ENCODE measurements at regions not wholly inside any gene's neighbourhood (a gene's known extent, or its start where the extent isn't known, plus 50 kb on each side); places are given as distances from the start of the nearest gene placed in this dataset.

DNA sequence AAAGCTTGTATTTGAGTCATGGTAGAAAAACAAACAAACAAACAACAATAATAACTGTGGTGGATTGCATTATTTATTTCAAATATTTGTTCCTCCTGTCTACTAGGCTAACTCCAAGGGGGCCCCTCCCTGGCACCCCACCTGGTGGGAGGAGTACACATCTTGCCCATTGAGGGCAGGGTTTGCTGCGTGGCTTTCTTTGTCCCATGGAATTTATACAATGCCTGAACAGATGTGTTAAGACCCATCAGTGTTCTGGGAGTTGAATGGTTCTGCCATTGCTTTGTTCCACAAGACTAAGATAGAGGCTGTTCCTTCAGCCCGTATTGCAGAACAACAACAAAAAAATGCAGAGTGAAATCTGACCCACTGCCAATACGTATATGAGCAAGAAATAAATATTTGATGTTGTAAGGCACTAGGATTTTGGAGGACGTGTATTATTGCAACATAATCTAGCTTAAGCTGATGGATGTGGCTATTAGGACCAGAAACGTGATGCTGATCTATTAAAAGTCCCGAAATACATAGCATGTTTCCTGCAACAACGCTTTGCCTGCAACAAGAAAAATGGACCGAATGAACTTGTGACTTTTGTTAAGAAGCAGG is 119.1 kb upstream of the JCAD start:
- no peak overlapping the region for H3K27ac Mint-ChIP-seq
- H4K20me1 ChIP-seq (replicated peaks; ENCODE audit: insufficient read depth) = no peaks in the 10 kb centered on the region
- no peak overlapping the region for H3K27ac ChIP-seq (ENCODE audit: low read depth)
- no peak for ATAC-seq
- no peak overlapping the region for H3K4me3 ChIP-seq
- H3F3A ChIP-seq (replicated peaks; ENCODE audit: low read depth) = no peaks in the 10 kb centered on the region
- H3K36me3 ChIP-seq (ENCODE audit: insufficient read depth) = no peaks in the 10 kb centered on the region
- H3K9me3 Mint-ChIP-seq = no peaks in the 10 kb centered on the region
- H2AFZ ChIP-seq = no peak overlapping the region
- DNase-seq (ENCODE audit: low spot score) = no peak
- no peaks in the 10 kb centered on the region for H3K4me1 Mint-ChIP-seq
- no peaks in the 10 kb centered on the region for H3K36me3 Mint-ChIP-seq (ENCODE audit: low read depth)
- peaks cover 1% of the 10 kb centered on the region for H3K27me3 Mint-ChIP-seq (ENCODE audit: insufficient read depth, low read depth, poor library complexity)
- H3K27me3 ChIP-seq (ENCODE audit: insufficient read depth) = no peaks in the 10 kb centered on the region
- TF ChIP-seq REST (IDR thresholded peaks at IDR 0.05; ENCODE audit: unreplicated experiment) (no peak), ETS1 (IDR thresholded peaks at IDR 0.05) (no peak), POLR2AphosphoS5 (IDR thresholded peaks at IDR 0.05; ENCODE audit: low read depth) (no peak), EZH2 (IDR thresholded peaks at IDR 0.05; ENCODE audit: low read depth, unreplicated experiment) (no peak), ZNF114 (CRISPR knock-in tag; IDR thresholded peaks at IDR 0.05) (no peak)
- no peaks in the 10 kb centered on the region for H3K4me1 ChIP-seq (ENCODE audit: insufficient read depth)
- no peak overlapping the region for H3K4me3 Mint-ChIP-seq
- no peak overlapping the region for H3K4me2 ChIP-seq
- H3K9me2 ChIP-seq (ENCODE audit: insufficient read depth) = no peaks in the 10 kb centered on the region
- H3K79me2 ChIP-seq (replicated peaks; ENCODE audit: insufficient read depth) = no peaks in the 10 kb centered on the region

- H3K36me3 ChIP-seq (ENCODE audit: insufficient read depth) = no peaks in the 10 kb centered on the region
- H3K9me2 ChIP-seq (ENCODE audit: insufficient read depth) = no peaks in the 10 kb centered on the region
- Mint-ChIP-seq H3K27me3 (ENCODE audit: insufficient read depth, low read depth, poor library complexity) (peaks cover 1% of the 10 kb centered on the region), H3K27ac (no peak overlapping the region), H3K4me1 (no peaks in the 10 kb centered on the region), H3K9me3 (no peaks in the 10 kb centered on the region), H3K36me3 (ENCODE audit: low read depth) (no peaks in the 10 kb centered on the region), H3K4me3 (no peak overlapping the region)
- H3K4me3 ChIP-seq = no peak overlapping the region
- H3K79me2 ChIP-seq (replicated peaks; ENCODE audit: insufficient read depth) = no peaks in the 10 kb centered on the region
- no peaks in the 10 kb centered on the region for H3K4me1 ChIP-seq (ENCODE audit: insufficient read depth)
- H3K27ac ChIP-seq (ENCODE audit: low read depth) = no peak overlapping the region
- no peaks in the 10 kb centered on the region for H3F3A ChIP-seq (replicated peaks; ENCODE audit: low read depth)
- no peak overlapping the region for H3K4me2 ChIP-seq
- ATAC-seq = no peak
- H3K27me3 ChIP-seq (ENCODE audit: insufficient read depth) = no peaks in the 10 kb centered on the region
- no peaks in the 10 kb centered on the region for H4K20me1 ChIP-seq (replicated peaks; ENCODE audit: insufficient read depth)
- no peak overlapping the region for H2AFZ ChIP-seq
- DNase-seq (ENCODE audit: low spot score) = no peak
- TF ChIP-seq NANOG (IDR thresholded peaks at IDR 0.05; ENCODE audit: borderline replicate concordance) (no peak), CTCF (conservative IDR thresholded peaks at IDR 0.05; ENCODE audit: low read depth in 2 of 2) (no peak), ZNF114 (CRISPR knock-in tag; IDR thresholded peaks at IDR 0.05) (no peak), EZH2phosphoT487 (IDR thresholded peaks at IDR 0.05; ENCODE audit: unreplicated experiment) (no peak), ETS1 (IDR thresholded peaks at IDR 0.05) (no peak), JUNB (IDR thresholded peaks at IDR 0.05; ENCODE audit: unreplicated experiment) (no peak), POLR2AphosphoS5 (IDR thresholded peaks at IDR 0.05; ENCODE audit: low read depth) (no peak), CREB1 (CRISPR knock-in tag; IDR thresholded peaks at IDR 0.05; ENCODE audit: low read depth) (no peak), EZH2 (IDR thresholded peaks at IDR 0.05; ENCODE audit: low read depth, unreplicated experiment) (no peak), ZNF331 (CRISPR knock-in tag; IDR thresholded peaks at IDR 0.05; ENCODE audit: low read depth) (no peak), REST (IDR thresholded peaks at IDR 0.05; ENCODE audit: unreplicated experiment) (no peak)
Observed at GRCh38 chr10:30176776-30177533, 117.6 kb upstream of the JCAD start.

All from GM23338 (cell line).